GM21825 (cell line): ENCODE measurements at regions not wholly inside any gene's neighbourhood (a gene's known extent, or its start where the extent isn't known, plus 50 kb on each side); places are given as distances from the start of the nearest gene placed in this dataset.

Source experiments
- ATAC-seq: cut with Tn5 transposase; IDR thresholded peaks from one replicate; pipeline ENCODE4 v1.9.1; 2021; ENCODE audit warnings: mild to moderate bottlenecking, moderate library complexity; ENCODE audit not compliant: unreplicated experiment

DNA sequence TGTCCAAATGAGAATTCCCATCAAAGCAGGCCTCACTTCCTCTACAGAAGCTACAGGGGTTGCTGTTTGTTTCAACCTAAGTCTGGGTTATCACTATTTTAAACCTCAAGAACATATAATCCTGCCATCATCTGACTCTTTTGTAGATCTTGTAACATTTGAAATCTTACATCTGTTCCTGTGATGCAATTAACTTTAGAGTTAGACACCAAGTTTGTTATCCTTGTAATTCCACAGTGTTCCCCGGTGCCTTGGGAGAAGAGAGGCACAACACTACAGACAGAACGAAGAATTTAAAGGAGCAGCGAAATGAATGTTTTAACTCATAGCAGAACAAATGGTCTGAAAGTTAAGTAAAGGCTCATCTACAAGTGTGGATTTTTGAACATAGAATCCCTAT, 116.1 kb downstream of the UCHL5 start:
- ATAC-seq = no peak

DNA sequence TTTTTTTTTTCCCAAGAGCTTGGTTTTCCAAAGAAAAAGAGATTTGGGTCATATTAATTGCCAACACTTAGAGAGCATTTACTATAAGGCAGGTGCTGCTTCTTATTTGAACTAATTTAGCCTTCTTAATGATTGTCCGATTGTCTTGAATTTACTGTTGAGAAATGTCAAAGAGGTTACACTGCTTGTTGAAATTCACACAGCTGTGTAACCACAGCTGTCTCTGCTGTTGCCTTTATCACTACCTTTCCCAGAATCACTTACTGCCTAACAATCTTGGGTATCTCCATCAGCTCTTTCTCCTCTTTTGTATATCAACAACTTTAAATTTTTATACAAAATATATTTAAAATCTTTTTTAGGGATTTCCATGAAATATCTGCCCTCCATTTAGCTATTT, 115.6 kb downstream of the UCHL5 start:
- no peak for ATAC-seq

DNA sequence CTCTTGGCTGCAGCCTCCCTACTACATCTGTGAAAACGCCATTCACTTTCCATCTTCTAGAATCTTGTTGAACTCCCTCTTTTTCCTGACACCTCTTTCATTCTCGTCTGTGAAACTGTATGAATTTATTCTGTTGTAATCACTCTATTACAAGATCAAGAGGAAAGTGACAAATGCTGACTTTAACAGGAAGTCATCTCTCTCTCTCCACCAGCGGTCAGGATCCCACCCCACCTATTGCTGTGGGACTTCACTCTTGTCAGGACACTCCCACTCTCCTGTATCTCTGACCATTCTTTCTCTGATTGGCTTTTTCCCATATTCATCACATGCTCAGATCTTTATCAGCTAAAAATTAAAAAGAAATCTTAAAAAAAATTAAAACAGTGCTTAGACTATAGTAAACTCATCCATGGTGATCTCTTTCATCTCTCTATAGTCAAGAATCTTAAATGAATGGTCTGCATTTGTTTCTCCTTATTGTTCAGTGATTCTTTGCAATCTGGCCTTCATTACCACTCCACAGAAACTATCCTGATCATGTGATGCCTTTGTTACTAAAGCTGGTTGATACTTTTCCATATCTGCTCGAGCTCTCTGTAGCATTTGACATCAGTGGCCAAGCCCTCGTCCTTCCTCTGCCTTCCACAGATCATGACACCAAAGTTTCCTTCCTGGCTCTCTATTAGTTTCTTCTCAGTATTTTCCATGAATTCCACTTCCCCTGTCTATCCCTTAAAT, 113.6 kb downstream of the UCHL5 start:
- ATAC-seq = no peak

DNA sequence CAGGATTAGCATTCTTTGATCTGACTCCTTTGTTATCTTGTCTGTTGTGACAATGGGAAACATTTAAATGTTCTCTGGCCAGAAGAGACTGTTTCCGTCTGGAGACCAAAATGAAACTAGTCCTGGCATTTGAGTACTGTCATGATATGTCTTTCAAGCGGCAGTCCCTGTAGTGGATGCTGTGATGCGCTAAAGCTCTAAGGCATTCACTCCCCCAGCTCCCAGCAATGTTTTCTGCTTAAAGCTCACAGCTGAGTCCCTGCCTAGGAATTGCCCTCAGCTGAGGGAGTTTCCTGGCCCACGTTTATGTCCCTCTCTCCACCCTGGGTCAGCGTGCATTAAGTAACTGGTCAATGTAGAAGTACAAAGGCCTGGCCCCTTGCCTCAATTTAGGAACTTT, 109.4 kb downstream of the UCHL5 start:
- no peak for ATAC-seq

DNA sequence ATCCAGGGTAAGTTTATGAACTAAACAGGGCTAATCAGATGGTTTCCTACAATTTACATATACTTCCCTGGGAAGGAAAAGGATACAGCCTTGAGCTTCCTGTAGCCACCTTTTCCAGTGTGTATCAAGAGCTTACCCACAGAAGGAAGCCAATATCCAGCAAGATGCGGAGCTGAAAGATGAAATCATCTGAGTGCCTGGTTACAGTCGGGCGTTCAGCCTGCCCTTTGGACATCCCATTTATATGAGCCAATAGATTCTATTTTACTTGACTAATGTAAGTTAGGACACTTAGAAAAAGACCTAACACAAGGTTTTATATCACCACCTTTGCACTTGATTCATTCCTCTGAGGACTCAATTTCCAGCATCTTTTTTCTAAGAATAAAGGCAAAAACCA, 108.2 kb downstream of the UCHL5 start:
- ATAC-seq = no peak

DNA sequence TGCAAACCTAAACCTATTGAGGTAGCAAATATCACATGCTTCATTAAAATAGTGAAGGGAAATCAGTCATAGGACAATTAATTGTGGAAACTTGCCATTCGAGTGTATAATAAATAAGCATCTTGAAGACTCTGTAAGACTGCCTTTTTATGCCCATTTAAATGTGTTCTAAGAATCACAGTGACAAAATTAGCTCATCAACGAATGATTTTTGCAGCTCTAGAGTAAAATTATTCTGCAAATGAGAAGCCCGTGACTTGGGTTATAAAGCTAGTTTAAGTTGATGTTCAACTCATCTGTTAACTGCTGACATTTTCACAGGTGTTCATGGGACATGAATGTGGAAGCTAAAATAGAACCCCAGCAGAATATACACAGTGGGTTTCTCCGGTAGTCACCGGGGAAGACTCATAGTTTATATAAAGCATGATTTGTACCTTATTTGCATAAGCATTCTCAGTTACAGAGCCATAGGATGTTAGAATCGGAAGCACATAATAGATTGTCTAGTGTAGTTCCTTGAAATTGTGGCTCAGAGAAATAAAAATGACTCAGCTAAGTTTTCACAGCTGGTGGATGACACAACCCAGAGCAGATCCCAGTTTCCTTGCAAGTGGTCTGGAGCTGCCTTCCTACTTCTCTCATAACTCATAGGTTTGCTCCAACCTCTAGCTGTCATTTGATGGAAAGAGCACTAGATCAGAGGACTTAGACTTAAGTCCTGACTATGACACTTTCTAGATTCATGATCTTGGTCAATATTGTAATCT, 107.3 kb downstream of the UCHL5 start:
- peak; percentile 98 for ATAC-seq

DNA sequence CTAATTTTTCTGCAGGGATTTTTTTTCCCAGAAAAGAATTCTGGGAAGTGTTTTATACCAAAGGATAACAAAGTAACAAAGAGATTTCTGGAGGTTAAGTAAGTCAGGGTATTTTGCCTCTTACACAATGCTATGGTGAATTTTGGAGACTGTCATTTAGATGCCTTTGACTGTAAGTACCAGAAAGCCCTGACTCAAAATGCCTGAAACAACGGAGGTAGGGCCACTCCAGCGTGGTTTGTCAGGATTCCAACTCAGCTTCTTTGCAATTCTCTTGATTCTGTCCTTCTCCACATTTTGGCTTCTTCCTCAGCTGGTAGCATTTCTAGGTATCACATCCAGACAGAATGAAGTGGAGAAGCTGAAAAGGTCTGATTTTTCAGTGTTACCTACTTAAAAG, 106.5 kb downstream of the UCHL5 start:
- ATAC-seq = no peak

DNA sequence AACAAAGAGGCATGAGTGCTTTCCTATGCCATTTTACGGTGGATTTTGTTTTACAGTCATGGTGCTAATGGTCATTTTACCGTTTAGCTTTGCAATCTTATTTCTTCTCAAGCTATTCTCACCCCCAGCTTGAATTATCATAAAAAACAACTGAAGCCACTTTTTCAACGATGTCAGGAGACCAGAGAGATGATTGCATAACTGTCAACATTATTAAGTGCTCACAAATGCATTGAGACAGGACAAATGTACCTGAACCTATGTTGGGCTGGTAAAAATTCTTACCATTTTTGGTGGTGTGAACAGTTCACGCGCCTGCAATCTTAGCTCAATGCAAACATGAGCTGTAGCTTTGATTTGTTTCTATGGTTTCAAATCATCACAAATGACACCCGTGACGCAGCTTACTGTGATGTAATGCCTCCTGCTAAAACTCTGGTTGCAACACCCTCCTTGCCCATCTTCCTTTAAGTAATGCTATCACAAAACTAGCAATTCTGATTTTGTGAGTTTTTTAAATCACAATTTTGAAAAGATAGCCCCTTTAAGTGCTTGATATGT, 104.4 kb downstream of the UCHL5 start:
- ATAC-seq = no peak

DNA sequence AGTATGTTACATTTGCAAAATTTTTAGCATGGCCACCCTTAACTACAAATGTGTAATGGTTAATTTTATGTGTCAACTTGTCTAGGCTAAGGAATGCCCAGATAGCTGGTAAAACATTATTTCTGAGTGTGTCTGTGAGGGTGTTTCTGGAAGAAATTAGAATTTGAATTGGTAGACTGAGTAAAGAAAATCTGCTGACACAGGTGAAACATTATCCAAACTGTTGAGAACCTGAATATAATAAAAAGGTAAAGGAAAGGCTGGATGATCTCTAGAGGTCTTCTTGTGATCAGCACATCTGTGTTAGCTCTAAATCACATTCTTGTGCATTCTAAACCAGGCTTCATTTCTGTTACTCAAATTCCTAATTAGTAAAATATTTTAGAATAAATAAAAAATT, 100.8 kb downstream of the UCHL5 start:
- ATAC-seq = no peak

DNA sequence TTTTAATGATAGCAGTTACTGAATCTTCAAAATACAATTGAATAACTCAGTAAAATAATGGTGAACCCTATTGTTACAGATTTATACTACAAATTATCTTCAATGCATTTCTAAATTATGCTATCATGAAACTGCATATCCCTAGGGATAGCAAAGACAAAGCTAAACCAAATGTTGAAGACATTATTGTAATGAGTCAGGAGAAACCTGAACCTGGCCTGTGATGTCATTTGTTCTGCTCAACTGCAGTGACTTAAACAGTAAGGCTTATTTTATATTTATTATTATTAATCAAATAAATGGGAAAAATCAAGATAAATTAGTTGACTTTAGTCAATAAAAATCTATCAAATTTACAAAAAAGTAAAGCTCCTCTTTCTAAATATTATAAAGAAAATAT, 100.3 kb downstream of the UCHL5 start:
- no peak for ATAC-seq

DNA sequence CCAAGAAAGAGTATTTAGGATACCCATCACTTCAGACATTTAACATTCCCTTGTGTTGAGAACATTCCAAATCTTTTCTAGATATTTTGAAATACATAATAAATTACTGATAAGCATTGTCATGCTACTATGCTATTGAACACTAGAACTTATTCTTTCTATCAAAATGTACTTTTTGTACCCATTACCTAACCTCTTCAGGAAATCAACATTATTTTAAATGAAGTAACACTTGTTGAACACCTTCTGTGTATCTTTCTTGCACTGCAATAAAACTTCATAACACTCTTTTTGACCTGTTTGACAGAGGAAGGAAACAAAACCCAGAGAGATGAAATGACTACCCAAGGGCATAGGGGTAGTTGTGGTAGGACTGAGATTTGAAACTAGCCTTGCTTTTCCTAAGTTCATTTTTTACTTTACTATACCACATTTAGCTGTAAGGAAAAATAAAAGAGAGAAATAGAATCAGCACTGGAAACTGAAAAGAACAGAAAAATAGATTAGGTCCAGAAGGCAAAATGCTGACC, 99.4 kb downstream of the UCHL5 start:
- ATAC-seq = no peak
